Dendritic cell treated with granulocyte-macrophage colony-stimulating factor and Interleukin-4, amounts not matched to agents 40 ng/mL and 50 ng/mL, for 4 days (primary cell): ENCODE measurements at regions not wholly inside any gene's neighbourhood (a gene's known extent, or its start where the extent isn't known, plus 50 kb on each side); places are given as distances from the start of the nearest gene placed in this dataset.

Experiments used
- H3K27ac Mint-ChIP-seq: one replicate; pipeline ENCODE4 v1.8.0; 2022; ENCODE audit warnings: mild to moderate bottlenecking, mixed read lengths
- H3K27me3 Mint-ChIP-seq: one replicate; pipeline ENCODE4 v1.8.0; 2022; ENCODE audit warnings: mild to moderate bottlenecking, mixed read lengths
- H3K36me3 Mint-ChIP-seq: one replicate; pipeline ENCODE4 v1.8.0; 2022; ENCODE audit warnings: low read depth, mixed read lengths
- H3K4me1 Mint-ChIP-seq: one replicate; pipeline ENCODE4 v1.8.0; 2022; ENCODE audit warnings: low read depth, mixed read lengths
- H3K4me3 Mint-ChIP-seq: one replicate; pipeline ENCODE4 v1.8.0; 2022; ENCODE audit warnings: mild to moderate bottlenecking, moderate library complexity, mixed read lengths
- H3K9me3 Mint-ChIP-seq: one replicate; pipeline ENCODE4 v1.8.0; 2022; ENCODE audit warnings: mixed read lengths
- intact Hi-C: fragments of 100-400 bp; cut with micrococcal nuclease; formaldehyde crosslinking; loops from one replicate; pipeline ENCODE4 v1.15.0; 2022

DNA sequence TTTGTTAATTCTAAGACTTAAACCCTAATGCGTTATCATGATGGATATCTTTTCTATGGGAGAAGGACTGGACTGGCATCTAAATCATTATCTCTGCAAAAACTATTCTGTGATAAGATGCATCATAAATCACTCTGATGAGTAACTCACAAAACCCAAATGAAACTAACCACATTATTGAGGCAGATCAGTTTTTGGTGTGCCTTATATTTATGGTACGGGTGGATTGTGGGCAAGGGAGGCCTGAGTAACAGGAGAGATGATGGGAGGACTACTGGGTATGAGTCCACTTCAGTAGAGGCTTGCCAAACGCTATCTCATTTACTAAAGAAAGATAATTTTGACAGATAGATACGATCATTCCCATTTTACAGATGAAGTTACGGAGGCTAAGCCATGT lies 66.4 kb upstream of the GUCY1A1 start:
- no peaks in the 10 kb centered on the region for H3K4me1 Mint-ChIP-seq
- no peaks in the 10 kb centered on the region for H3K27me3 Mint-ChIP-seq
- H3K27ac Mint-ChIP-seq, result no peak overlapping the region
- H3K9me3 Mint-ChIP-seq, result no peaks in the 10 kb centered on the region
- intact Hi-C loops, result no loop called here
- H3K36me3 Mint-ChIP-seq, result no peaks in the 10 kb centered on the region
- H3K4me3 Mint-ChIP-seq, result no peak overlapping the region

DNA sequence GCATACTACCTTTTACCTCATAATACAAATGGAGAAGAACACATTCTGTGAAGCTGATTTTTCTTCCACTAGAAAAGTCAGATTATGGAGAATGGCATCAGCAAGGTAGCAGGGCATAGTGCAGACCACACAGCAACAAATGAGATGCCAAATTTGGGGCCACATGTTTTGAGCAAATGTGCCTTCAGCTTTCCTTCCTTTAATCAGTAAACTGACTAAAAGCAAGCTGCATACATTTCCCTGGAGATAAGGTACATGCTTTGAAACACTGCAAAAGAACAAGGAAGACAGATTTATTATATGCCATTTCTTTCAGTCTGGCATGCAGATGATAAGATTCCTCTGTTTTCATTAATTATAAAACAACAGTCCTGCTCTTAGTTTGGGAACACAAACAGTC lies 67.1 kb upstream of the GUCY1A1 start:
- H3K4me3 Mint-ChIP-seq, result no peak overlapping the region
- intact Hi-C loops, result no loop called here
- H3K9me3 Mint-ChIP-seq, result no peaks in the 10 kb centered on the region
- H3K4me1 Mint-ChIP-seq, result no peaks in the 10 kb centered on the region
- H3K27ac Mint-ChIP-seq, result no peak overlapping the region
- H3K36me3 Mint-ChIP-seq, result no peaks in the 10 kb centered on the region
- no peaks in the 10 kb centered on the region for H3K27me3 Mint-ChIP-seq

DNA sequence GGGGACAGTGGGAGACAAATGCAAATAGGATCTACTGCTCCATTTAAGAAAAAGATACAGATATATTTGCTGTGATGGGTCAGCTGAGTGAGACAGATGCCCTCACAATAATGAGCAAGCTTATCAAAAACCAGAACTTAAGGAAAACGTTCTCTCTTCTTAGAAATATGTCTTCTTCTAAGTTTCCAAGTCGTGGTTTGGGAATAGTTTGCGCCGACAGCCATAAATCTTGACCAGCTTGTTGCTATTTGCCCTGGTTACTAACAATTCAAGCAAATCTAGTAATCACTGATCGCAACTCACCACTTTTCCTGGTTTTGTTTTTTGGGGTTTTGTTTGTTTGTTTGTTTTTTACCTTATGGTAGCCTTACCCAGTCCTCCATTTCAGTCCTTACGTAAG lies 67.6 kb upstream of the GUCY1A1 start:
- intact Hi-C loops, result no loop called here
- Mint-ChIP-seq H3K27me3 (no peaks in the 10 kb centered on the region), H3K4me1 (no peaks in the 10 kb centered on the region), H3K9me3 (no peaks in the 10 kb centered on the region), H3K4me3 (no peak overlapping the region), H3K36me3 (no peaks in the 10 kb centered on the region), H3K27ac (no peak overlapping the region)

DNA sequence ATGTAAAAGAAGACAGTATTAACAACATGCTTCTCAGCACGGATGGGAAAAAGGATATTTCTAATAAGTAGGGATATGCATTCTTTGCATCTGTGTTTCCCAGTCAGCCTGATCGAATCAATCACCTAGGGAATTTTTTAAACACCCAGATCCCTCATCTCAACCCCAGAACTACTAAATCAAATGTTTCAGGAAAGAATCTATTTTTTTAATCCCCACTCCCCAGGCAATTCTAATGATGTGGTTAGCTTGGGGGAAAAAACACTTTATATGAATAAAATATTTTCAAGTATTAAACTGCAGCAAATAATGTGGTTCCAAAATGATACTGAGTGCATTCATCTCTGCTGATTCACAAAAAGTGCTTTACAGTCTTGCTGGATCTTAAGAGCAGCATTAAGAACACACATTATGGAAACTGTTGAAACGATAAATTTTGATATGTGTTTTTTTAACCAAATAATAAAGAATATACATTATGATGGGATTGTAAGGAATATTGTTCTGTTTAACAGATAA lies 68.7 kb upstream of the GUCY1A1 start:
- intact Hi-C loops, result no loop called here
- Mint-ChIP-seq H3K4me1 (no peaks in the 10 kb centered on the region), H3K27me3 (no peaks in the 10 kb centered on the region), H3K27ac (no peak overlapping the region), H3K4me3 (no peak overlapping the region), H3K36me3 (no peaks in the 10 kb centered on the region), H3K9me3 (no peaks in the 10 kb centered on the region)

DNA sequence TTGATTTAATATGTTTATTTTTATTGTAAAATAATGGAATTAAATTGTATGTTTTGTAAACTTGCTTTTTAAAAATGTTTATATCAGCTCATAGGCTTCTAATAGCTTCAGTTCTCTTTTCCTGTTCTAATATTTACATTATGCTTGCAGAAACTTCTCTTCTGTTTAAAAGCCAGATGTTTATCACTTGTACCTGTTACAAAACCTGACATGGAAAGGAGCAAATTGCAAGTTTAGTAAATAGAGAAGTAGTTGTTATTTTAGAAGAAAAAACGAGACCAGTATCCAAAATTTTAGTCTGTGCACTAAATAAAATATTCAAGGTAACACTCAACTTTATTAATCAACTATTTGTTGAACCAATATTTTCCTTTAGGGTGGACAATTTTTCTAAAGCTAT lies 69.4 kb upstream of the GUCY1A1 start:
- Mint-ChIP-seq H3K27ac (no peak overlapping the region), H3K4me3 (no peak overlapping the region), H3K4me1 (no peaks in the 10 kb centered on the region), H3K36me3 (no peaks in the 10 kb centered on the region), H3K27me3 (no peaks in the 10 kb centered on the region), H3K9me3 (no peaks in the 10 kb centered on the region)
- intact Hi-C loops, result no loop called here

DNA sequence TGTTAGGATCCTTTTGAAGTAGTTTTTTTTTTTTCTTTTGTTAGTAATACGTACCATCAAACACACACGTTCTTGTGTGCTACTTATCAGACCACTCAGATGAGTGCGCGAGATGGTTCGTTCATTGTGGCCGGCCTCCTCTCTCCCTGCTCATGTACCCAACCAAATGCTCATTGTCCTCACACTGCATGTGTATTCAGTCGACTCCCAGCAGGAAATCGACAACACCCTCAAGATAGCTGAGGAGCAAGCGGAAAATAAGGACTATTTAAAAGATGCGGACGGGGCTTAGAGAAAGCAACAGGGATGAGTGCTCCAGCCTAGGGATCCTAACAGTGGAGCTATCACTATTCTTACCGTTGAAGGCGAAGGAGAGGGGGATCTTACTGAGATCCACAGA lies 72.9 kb upstream of the GUCY1A1 start:
- no peaks in the 10 kb centered on the region for H3K4me1 Mint-ChIP-seq
- H3K9me3 Mint-ChIP-seq, result no peaks in the 10 kb centered on the region
- no peak overlapping the region for H3K27ac Mint-ChIP-seq
- no peaks in the 10 kb centered on the region for H3K36me3 Mint-ChIP-seq
- H3K27me3 Mint-ChIP-seq, result no peaks in the 10 kb centered on the region
- intact Hi-C loops, result no loop called here
- H3K4me3 Mint-ChIP-seq, result no peak overlapping the region

DNA sequence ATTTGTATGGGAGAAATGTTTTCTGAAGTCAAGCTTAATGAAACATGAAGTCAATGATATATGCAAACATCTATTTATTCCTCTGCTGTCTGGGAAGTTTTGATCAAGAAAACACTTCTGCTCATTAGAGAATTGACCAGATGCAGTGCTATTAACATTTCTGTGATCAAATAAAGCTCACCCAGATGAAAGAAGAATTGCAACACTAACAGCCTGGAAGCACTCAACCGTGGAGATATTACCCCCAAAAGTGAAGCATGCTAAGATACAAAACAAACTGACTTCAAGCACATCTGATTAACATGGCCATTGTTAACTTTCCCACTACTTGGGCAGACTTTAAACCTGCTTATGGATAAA lies 73.7 kb upstream of the GUCY1A1 start:
- Mint-ChIP-seq H3K27me3 (no peaks in the 10 kb centered on the region), H3K36me3 (no peaks in the 10 kb centered on the region), H3K27ac (no peak overlapping the region), H3K9me3 (no peaks in the 10 kb centered on the region), H3K4me1 (no peaks in the 10 kb centered on the region), H3K4me3 (no peak overlapping the region)
- intact Hi-C loops, result no loop called here

DNA sequence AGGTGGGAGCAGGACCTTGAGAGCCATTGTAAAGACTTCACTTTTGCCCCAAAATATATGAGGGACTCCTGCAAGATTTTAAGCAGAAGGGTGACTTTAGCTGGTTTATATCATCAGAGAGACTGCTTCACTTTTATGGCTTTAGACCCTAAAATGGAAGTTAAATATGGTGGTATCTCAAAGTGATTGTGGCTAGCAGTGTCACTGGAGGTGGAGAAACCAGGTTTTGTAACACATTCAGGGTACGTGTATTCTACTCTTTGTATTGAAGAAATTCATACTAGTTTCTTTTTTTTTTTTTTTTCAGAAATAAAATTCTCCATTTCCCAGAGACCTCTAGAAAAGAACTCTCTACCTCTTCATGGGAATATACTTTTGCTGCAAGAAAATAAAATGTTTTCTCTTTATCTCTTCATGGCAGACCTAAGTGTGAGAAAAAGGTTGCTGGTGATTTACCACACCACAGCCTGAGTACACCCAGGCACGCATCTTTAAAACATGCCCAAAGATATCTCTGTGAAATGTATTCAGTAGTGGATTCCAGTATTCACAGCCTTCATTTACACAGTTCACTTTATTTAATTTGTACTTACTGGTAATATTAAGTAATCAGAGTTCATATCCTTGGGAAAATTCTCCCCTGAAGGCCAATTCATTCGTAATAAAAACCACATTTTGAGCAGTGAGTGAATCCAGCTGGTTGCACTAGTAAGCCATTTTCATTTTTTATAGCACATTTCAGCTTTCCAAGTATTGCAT lies 74.3 kb upstream of the GUCY1A1 start:
- H3K9me3 Mint-ChIP-seq, result no peaks in the 10 kb centered on the region
- intact Hi-C loops, result no loop called here

DNA sequence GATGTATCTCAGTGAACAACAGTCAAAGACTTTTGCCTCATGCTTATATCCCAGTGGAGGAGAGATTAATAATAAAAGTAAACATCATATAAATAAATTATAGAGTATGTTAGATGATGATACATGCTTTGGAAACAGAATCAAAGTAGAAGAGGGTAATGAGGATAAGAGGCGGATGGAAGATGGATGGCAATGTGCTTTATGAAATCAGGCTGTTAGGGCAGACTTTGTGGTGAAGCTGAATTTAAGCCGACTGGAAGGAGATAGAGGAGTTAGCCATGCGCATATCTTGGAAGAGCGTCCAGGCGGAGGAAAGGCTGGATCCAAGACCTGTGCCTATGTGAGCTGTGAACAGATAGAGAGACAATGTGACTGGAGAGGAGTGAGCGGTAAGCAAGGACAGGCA lies 74.9 kb upstream of the GUCY1A1 start:
- Mint-ChIP-seq H3K9me3 (no peaks in the 10 kb centered on the region), H3K27me3 (no peaks in the 10 kb centered on the region), H3K4me3 (no peak overlapping the region), H3K4me1 (no peaks in the 10 kb centered on the region), H3K27ac (no peak overlapping the region), H3K36me3 (no peaks in the 10 kb centered on the region)
- intact Hi-C loops, result no loop called here

More for the DNA sequence above, 74.3 kb upstream of the GUCY1A1 start:
- Mint-ChIP-seq H3K4me3 (no peak overlapping the region), H3K27me3 (no peaks in the 10 kb centered on the region), H3K27ac (no peak overlapping the region), H3K36me3 (no peaks in the 10 kb centered on the region), H3K4me1 (no peaks in the 10 kb centered on the region)

DNA sequence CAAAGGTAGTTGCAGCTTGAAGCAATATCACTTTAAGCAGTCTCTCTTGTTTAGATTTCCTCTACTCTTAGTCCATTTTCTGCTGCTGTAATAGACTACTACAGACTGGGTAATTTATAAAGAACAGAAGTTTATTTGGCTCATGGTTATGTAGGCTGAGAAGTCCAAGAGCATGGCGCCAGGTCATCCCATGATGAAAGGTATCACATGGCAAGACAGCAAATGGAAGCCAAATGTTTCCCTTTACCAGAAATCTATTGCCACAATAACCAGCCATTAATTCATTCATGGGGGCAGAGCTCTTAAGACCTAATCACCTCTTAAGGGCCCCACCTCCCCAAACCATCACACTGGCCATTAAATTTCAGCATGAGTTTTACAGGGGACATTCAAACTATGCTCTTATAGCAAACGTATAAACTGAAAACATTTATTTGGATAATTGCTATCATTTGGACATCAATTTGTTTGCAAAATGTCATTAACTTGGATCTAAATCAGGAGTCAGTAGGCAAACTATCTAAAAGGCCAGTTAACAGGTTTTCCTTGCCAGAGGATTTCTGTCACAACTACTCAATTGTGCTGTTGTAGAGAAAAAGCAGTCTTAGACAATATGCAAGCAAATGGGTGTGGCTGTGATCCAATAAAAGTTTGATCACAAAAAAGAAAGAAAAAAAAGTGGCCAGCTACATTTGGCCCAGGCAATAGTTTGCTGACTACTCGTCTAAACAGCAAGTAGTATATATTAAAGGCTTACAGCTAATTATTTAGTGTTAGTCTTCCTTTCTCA lies 75.7 kb upstream of the GUCY1A1 start:
- H3K4me1 Mint-ChIP-seq, result no peaks in the 10 kb centered on the region
- intact Hi-C loops, result no loop called here
- H3K27me3 Mint-ChIP-seq, result no peaks in the 10 kb centered on the region
- H3K27ac Mint-ChIP-seq, result no peak overlapping the region
- no peaks in the 10 kb centered on the region for H3K36me3 Mint-ChIP-seq
- H3K4me3 Mint-ChIP-seq, result no peak overlapping the region
- H3K9me3 Mint-ChIP-seq, result no peaks in the 10 kb centered on the region

DNA sequence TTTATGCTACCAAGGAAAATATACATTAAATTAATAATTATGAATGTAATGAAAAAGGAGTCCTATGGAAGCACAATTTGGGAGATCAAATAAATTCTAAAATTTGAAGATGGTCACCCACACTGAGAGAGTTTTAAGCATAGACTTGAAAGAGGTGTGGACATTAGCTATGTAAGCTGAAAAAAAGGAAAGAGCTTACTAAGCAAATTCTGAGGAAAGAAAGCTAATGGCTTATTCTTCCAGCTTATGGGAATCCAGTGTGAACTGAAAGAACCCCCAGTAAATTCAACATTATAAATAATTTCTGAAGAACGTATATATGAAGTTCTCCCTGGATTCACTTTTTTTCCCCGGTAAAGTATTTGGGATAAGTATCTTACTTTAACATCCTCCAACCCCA lies 78.2 kb upstream of the GUCY1A1 start:
- H3K4me3 Mint-ChIP-seq, result no peak overlapping the region
- no peaks in the 10 kb centered on the region for H3K27me3 Mint-ChIP-seq
- no peak overlapping the region for H3K27ac Mint-ChIP-seq
- no peaks in the 10 kb centered on the region for H3K36me3 Mint-ChIP-seq
- intact Hi-C loops, result no loop called here
- H3K9me3 Mint-ChIP-seq, result no peaks in the 10 kb centered on the region
- peaks cover under 1% of the 10 kb centered on the region for H3K4me1 Mint-ChIP-seq

DNA sequence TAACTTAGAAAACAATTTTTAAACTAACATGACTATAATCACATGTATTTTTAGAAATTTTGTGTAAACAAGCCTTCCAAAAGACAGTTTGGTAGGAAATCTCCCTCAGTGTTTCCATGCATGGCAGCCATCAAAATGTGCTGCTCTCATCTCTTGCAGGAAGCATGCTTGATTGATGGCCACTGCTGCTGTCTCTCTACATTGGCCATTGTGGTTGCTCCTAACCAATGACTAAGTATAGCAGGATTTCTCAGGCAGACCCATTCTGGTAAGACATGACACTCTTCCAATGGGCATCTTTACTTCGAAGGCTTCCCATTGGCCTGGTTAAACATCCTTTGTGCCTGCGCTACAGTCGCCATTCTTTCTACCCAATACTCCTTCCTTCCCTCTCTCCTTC lies 78.9 kb upstream of the GUCY1A1 start:
- Mint-ChIP-seq H3K4me3 (no peak overlapping the region), H3K27ac (no peak overlapping the region), H3K4me1 (peaks cover 7% of the 10 kb centered on the region), H3K9me3 (no peaks in the 10 kb centered on the region), H3K27me3 (no peaks in the 10 kb centered on the region), H3K36me3 (no peaks in the 10 kb centered on the region)
- intact Hi-C loops, result no loop called here

DNA sequence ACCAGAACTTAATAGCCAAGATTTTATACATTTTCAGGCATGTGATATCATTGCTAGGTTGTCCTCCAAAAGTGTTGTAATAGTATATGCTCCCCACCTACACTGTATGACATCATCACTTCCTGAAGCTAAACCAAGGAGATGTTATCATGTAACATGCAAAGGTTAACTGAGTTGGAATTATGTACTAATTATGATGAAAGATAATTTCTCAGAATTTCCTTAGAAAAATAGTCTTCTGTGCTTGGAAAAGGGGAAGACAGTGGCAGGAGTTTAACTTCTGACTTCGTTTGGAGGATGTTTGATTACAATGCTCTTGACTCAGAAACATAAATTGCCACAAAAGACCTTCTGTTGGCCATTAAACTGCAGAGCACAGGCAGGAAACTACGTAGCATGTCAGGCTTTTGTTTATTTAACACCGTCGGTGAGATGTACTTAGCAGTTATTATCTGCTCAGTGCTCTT lies 83.6 kb upstream of the GUCY1A1 start:
- H3K9me3 Mint-ChIP-seq, result no peaks in the 10 kb centered on the region
- no peaks in the 10 kb centered on the region for H3K27me3 Mint-ChIP-seq
- H3K4me1 Mint-ChIP-seq, result peaks cover 7% of the 10 kb centered on the region
- no peak overlapping the region for H3K27ac Mint-ChIP-seq
- intact Hi-C loops, result no loop called here
- H3K36me3 Mint-ChIP-seq, result no peaks in the 10 kb centered on the region
- H3K4me3 Mint-ChIP-seq, result no peak overlapping the region

DNA sequence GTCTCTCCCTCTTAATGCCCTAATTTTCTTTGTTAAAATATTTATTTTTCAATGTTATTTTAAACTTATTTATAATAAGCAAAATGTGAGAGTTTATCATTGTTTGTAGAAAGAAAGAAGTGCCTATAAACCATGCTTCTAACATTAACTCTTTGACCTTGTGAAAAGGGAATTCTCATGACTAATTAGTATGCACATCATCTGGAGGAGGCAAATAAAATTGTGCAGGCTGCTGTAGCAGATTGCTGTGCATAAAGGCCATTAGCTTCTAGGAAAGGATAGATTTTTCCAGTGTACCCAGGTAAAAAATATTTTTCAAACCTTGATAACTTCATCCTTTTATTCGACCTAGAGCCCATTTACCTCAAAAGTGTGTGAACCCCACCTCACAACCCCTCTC lies 84.6 kb upstream of the GUCY1A1 start:
- Mint-ChIP-seq H3K4me1 (peaks cover 7% of the 10 kb centered on the region), H3K27me3 (no peaks in the 10 kb centered on the region), H3K9me3 (no peaks in the 10 kb centered on the region), H3K27ac (no peak overlapping the region), H3K36me3 (no peaks in the 10 kb centered on the region), H3K4me3 (no peak overlapping the region)
- intact Hi-C loops, result no loop called here
